Fibroblast of upper back skin (primary cell): ENCODE measurements at regions not wholly inside any gene's neighbourhood (a gene's known extent, or its start where the extent isn't known, plus 50 kb on each side); places are given as distances from the start of the nearest gene placed in this dataset.
A peak's percentile ranks its signal among the peaks of the same experiment; 100 is the strongest.

ENCODE experiments used
- DNase-seq: peaks from one replicate; pipeline ENCODE4 v3.0.0-alpha.2; 2013

DNA sequence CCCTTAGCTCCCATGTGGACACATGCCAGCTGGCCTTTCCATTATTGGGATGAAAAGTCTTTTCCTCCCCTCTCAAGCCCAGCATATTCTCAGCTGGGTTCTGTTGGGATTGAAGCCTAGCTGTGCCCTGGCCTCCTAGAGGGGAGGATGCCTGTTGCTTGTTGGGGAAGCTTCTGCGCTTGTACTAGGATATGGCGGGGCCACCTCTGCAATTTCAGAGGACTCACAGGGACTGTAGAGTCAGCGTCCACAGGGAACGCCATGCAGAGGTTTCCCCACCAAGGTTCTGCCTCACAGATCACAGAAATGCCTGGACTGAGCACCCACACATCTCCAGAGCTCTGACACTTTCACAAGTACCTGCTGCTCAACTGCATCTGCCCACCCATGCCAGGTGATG lies 288.7 kb upstream of the FOXQ1 start:
- DNase-seq = no peak

GRCh38 chr6:1022719-1023118 lies 289.2 kb upstream of the FOXQ1 start:
- no peak for DNase-seq

GRCh38 chr6:1020837-1021236 lies 291.1 kb upstream of the FOXQ1 start:
- DNase-seq = no peak

DNA sequence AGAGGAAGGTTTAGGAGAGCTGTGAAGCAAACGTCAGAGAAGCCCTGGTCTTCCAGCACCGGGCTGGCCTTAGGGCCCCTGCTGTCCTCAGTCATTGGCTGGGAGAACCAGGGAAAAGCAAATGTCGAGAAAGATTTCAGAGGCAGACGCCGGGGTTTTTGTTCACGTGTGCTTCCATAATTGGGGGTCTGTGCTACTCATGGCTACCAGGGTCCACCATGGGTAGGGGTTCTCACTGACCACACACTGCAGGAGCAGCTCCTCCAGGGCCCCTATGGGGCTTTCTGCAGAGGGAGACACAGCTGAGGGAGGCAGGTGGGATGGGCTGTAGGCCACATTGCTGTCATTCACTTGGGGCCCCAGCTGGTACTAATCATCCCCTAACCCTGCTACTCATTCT lies 291.8 kb upstream of the FOXQ1 start:
- DNase-seq = no peak

GRCh38 chr6:1018041-1018440 lies 293.9 kb upstream of the FOXQ1 start:
- DNase-seq = no peak

- no peak for DNase-seq
Measured at GRCh38 chr6:1016329-1017302, 295.3 kb upstream of the FOXQ1 start.

- peak; percentile 11 for DNase-seq
Measured at GRCh38 chr6:1015825-1016224, 296.1 kb upstream of the FOXQ1 start.

- no peak for DNase-seq
Measured at GRCh38 chr6:1014431-1014807, 297.5 kb upstream of the FOXQ1 start.

DNA sequence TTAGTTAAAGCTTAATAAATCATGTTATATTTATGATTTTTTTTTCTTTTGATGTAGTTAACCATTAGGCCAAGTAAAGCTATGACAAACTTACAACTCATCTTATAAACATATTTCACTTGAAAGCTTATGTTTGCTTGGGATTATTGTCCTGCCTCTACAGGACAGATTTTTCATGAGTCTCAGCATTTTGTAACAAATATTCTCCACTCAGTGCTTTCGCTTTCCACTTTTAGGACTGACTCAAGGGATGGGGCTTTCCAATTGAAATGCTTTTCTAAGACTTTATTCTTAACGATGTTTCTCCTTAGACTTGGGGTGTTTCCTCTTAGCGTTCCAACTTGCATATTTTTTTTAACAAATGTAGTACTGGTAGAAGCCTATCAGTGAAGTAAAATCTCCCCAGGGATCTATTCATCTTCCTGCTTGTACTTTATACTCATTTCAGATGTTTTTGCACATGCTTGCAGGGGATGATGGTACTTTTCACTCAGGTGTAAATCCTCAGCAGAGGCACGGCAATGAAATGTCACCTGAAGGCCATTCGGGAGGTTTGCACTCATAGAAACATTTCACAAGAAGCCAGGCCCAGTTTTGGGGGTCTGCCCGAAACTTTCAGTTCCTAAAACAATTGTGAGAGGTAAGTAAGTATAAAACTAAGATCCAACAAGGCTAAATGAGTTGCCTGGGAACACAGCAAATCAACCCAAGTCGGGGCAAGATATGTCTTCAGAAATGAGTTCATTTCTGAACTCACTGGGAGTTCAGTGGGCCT lies 298.1 kb upstream of the FOXQ1 start:
- DNase-seq = no peak

GRCh38 chr6:1009103-1009502 lies 302.8 kb upstream of the FOXQ1 start:
- no peak for DNase-seq

DNA sequence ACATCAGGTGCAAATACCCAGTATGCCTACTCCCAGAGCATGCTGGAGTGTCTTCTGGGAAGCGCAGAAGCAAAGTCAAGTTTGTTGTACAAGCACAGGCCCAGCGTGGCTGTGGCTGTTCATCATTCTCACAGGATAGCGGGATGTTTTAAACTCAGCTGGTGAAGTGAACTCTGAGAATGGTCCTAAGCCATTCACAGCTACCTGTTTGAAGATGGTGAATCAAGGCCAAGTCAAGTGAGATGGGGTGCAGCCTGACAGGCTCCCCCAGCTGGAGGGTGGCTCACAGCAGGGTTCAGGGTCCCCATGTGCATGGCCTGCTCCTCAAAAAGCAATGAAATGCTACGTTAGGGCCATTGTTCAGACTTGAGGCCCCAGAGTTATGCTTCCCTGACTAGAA lies 304.7 kb upstream of the FOXQ1 start:
- DNase-seq = no peak

DNA sequence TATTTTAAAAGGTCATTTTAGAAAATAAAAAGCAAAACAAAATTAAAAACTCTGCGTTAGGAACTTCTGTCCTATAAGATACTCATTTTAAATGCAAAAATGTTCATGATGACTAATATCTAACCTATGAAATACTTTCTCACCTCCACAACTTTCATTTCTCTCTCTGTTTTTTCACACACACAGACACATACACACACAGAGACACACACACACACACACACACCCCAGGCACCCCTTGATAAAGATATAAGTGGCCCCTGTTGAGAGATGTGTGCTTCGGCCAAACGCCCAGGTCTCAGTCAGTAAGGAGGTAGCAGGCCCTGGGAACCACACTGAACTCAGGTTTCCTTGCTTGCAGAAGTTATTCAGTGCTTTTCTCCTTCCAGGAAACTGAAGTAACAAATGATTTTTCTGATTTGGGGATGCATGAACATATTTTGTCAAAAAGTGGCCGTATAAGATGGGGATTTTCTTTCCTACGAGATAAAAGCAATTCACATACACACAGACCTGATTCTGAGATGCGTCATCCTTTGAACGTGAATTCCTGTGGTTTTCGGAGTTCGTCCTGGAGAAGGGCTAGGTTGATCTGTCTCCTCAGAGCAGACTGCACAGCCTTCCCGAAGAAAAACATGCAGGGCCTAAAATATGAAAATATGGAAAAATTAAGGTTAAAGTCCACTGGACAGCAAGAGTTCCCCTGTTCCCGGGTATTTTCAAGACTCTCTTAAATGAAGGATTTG lies 306.8 kb upstream of the FOXQ1 start:
- DNase-seq = peak; percentile 72

DNA sequence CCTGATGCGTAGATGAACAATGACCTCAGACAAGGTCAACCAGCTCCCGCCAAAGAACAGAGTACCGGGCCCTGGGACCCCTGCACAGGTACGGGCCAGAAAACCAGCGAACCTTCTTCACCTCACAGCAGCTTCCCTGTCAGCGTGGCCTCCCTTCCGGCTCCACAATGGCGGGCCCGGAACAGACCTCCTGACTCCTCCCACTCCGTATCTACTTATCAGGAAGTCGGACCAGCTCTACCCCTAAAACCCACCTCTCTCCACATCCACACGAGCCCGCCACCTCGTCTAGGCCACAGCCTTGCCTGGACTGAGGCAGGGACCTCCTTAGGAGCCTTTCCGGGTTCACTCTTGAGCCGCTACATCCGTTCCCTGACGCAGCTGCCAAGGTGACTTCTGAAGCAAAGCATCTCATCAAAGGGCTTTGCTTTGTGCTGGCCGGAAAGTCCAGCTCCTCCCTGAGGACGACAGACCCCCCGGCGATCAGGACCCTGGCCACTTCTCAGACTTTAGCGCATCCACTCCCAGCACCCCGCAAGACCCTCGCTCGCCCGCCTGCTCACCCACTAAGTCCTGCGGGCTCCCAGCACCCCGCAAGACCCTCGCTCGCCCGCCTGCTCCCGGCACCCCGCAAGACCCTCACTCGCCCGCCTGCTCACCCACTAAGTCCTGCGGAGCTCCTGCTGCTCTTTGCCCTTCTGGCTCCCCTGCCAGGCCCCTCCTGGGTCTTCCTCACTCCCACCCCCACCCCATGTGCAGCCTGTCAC lies 308.3 kb upstream of the FOXQ1 start:
- no peak for DNase-seq

GRCh38 chr6:1002989-1003388 lies 308.9 kb upstream of the FOXQ1 start:
- DNase-seq = no peak

GRCh38 chr6:1001655-1002349 lies 308.9 kb upstream of the EXOC2 start:
- DNase-seq = no peak

DNA sequence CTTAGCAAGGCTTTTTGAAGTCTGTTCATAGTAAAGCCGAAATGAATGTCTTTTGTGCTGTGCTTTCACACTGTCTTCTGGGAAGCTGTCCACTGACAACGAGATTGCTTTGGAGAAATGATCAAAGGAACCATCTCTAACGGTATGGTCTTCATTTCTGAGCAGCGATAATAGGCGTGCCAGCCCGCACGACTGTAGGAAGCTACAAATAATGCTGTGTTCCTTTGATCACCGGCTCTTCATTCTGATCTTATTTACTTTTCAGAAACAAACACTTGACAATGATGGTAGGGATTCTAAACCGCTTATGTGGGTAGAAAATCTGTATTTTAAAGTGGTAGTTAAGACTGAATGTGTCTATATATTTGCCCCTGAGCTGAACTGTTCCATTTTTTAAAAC lies 306.6 kb upstream of the EXOC2 start:
- no peak for DNase-seq

- DNase-seq = no peak
Measured at GRCh38 chr6:998551-998950, 305.6 kb upstream of the EXOC2 start.

DNA sequence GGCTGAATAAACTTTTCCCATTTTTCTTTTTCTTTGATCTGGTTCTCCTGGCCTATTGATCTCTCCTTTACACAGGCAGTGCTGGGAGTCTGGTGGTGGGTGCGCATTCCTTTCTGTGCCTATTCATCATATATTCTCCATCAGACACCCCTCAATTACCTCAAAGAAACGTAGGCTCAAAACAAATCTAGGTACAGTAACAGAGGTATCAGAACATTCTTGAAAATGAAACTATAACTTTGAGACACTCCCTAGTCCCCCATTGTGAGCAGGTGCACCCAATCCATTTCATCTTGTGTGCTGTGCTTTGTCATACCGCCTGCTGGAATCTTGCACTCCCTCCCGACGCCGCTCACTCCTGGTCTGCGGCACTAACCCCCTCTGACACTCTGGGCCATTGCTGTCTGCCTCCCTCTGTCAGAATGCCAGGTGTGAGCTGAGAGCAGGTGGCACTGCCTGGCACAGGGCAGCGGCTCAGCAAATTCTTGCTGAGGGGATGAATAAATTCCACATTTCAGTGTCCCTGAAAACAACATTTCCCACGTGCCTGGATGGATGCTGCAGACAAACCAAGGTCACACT lies 303.4 kb upstream of the EXOC2 start:
- DNase-seq = no peak

DNA sequence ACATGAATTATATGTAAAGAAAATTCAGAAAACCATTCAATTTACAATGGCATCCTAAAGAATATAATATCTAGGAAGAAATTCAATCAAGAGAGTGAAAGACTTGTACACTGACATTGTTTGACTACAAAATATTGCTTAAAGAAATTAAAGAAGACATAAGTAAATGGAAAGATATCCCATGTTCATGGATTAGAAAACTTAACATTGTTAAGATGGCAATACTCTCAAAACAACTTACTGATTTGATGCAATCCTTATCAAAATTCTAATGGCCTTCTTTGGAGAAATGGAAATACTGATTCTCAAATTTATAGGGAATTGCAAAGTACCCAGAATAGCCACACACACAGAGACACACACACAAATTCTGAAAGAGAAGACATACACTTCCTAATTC lies 298.3 kb upstream of the EXOC2 start:
- DNase-seq = no peak

- DNase-seq = no peak
Measured at GRCh38 chr6:984031-984430, 291.1 kb upstream of the EXOC2 start.

GRCh38 chr6:978937-979685 lies 286.2 kb upstream of the EXOC2 start:
- DNase-seq = peak; percentile 41
